ENCODE measurements at regions not wholly inside any gene's neighbourhood (a gene's known extent, or its start where the extent isn't known, plus 50 kb on each side); places are given as distances from the start of the nearest gene placed in this dataset.

GRCh38 chr13:58340895-58341294 lies 709.4 kb downstream of the PCDH17 start:
- no peaks in the 10 kb centered on the region for H3K9me2 ChIP-seq
- TF ChIP-seq CHD2 (IDR thresholded peaks at IDR 0.05; ENCODE audit: low read length, partially characterized antibody) (no peak), MAX (IDR thresholded peaks at IDR 0.05; ENCODE audit: low read depth) (no peak), ELF1 (IDR thresholded peaks at IDR 0.05) (no peak), PBX3 (IDR thresholded peaks at IDR 0.05) (no peak), NRF1 (IDR thresholded peaks at IDR 0.05; ENCODE audit: low read depth, low read length) (no peak), RAD21 (IDR thresholded peaks at IDR 0.05; ENCODE audit: low read length) (no peak), NFIC (IDR thresholded peaks at IDR 0.05; ENCODE audit: borderline replicate concordance) (no peak), FOXM1 (IDR thresholded peaks at IDR 0.05; ENCODE audit: low read depth) (no peak), POLR2AphosphoS5 (IDR thresholded peaks at IDR 0.05; ENCODE audit: low read depth, low read length) (no peak), USF1 (IDR thresholded peaks at IDR 0.05; ENCODE audit: borderline replicate concordance, low read depth) (no peak), RFX5 (IDR thresholded peaks at IDR 0.05; ENCODE audit: low read length) (no peak), TCF12 (IDR thresholded peaks at IDR 0.05) (no peak), EP300 (IDR thresholded peaks at IDR 0.05; ENCODE audit: borderline replicate concordance in 1 of 2, low read depth in 1 of 2, low read length in 1 of 2) (no peak), SIN3A (IDR thresholded peaks at IDR 0.05; ENCODE audit: borderline replicate concordance, low read depth, low read length) (no peak), GATA2 (CRISPR knock-in tag; IDR thresholded peaks at IDR 0.05) (no peak), SMC3 (IDR thresholded peaks at IDR 0.05; ENCODE audit: low read depth, low read length) (no peak), REST (IDR thresholded peaks at IDR 0.05; ENCODE audit: low read depth, low read length) (no peak), TAF1 (IDR thresholded peaks at IDR 0.05; ENCODE audit: borderline replicate concordance, low read depth, low read length) (no peak)
- no peaks in the 10 kb centered on the region for H3K27me3 ChIP-seq (ENCODE audit: insufficient read depth)
- no peak overlapping the region for H3K4me2 ChIP-seq
- H2AFZ ChIP-seq (ENCODE audit: low read depth) = no peak overlapping the region
- no peaks in the 10 kb centered on the region for H3F3A ChIP-seq (replicated peaks; ENCODE audit: insufficient read depth)
- H3K79me2 ChIP-seq (ENCODE audit: insufficient read depth) = no peaks in the 10 kb centered on the region
- H3K4me3 ChIP-seq (ENCODE audit: low read depth in 2 of 2, low read length in 1 of 2) = no peak overlapping the region
- no peaks in the 10 kb centered on the region for H3K9me3 ChIP-seq
- CTCF ChIA-PET = interaction anchor here (0.7 kb wide), 1 partner anchor 711 kb away, joined by 3 read pairs; no protein-coding TSS in a partner anchor
- no peak overlapping the region for H3K27ac ChIP-seq (ENCODE audit: low read depth in 2 of 2, low read length in 1 of 2)
- DNase-seq = no peak
- H4K20me1 ChIP-seq (ENCODE audit: insufficient read depth) = no peaks in the 10 kb centered on the region
- no peaks in the 10 kb centered on the region for H3K4me1 ChIP-seq (ENCODE audit: control insufficient read depth in 1 of 2, insufficient read depth in 2 of 2, low read depth in 1 of 2, low read length in 1 of 2)
- no peaks in the 10 kb centered on the region for H3K36me3 ChIP-seq (replicated peaks in 1 of 2; ENCODE audit: control insufficient read depth in 1 of 2, insufficient read depth in 2 of 2, low read length in 1 of 2)
- POLR2A ChIA-PET = no interaction called here
- no peak overlapping the region for H3K9ac ChIP-seq
